ENCODE measurements at regions not wholly inside any gene's neighbourhood (a gene's known extent, or its start where the extent isn't known, plus 50 kb on each side); places are given as distances from the start of the nearest gene placed in this dataset.

DNA sequence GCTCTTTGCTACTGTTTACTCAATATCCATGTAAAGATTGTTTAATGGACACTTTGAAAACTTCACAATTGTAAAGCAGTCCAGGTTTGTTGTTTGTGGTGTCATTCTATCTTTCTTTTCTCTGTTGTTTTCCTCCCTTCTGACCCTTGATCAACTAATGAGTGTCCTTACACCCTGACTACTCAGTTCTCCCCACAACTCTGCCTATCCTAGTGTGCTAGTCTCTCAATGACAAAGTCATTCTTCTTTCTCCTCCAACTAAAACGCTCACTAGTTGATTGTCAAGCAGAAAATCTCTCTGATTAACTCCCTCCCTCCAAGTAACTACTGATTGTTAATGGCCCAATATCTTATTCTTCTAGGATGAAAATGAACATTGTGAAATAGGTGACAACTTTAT, 148.5 kb upstream of the FBXO33 start:
- H3K4me3 ChIP-seq (ENCODE audit: low read length), result no peak overlapping the region
- no peaks in the 10 kb centered on the region for H3K27me3 ChIP-seq (ENCODE audit: insufficient read depth, low read length)
- no peak overlapping the region for H3K27ac ChIP-seq (ENCODE audit: low read length)
- no peak overlapping the region for H3K9ac ChIP-seq (ENCODE audit: low read depth, low read length)
- no peaks in the 10 kb centered on the region for H3K9me3 ChIP-seq (ENCODE audit: insufficient read depth, low read depth, low read length)
- no peaks in the 10 kb centered on the region for H3K4me1 ChIP-seq (ENCODE audit: insufficient read depth, low read length)
- H3K36me3 ChIP-seq (ENCODE audit: insufficient read depth, low read depth, low read length), result no peaks in the 10 kb centered on the region

DNA sequence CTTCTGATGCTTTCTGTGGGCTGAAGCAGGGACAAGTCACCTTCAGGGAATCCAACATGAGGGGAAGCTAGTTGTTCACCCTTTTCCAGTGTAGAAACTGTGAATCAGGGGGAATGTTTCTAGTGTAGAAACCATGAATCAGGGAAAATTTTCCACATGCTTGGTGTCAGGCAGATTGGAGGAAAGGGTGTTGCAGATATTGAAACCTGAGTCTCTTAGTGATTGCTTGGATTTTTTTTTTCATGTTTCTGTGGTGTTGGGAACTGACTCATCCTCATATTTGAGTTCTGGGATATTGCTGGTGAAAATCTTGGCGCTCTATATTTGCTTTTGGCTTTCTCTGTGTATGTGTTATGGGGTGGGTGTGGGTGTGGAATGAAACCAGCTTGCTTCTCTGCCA, 144.5 kb upstream of the FBXO33 start:
- no peaks in the 10 kb centered on the region for H3K27me3 ChIP-seq (ENCODE audit: insufficient read depth, low read length)
- no peak overlapping the region for H3K27ac ChIP-seq (ENCODE audit: low read length)
- no peaks in the 10 kb centered on the region for H3K4me1 ChIP-seq (ENCODE audit: insufficient read depth, low read length)
- no peak overlapping the region for H3K9ac ChIP-seq (ENCODE audit: low read depth, low read length)
- H3K4me3 ChIP-seq (ENCODE audit: low read length), result no peak overlapping the region
- H3K9me3 ChIP-seq (ENCODE audit: insufficient read depth, low read depth, low read length), result no peaks in the 10 kb centered on the region; the same call in 1 of the 2 replicates
- no peaks in the 10 kb centered on the region for H3K36me3 ChIP-seq (ENCODE audit: insufficient read depth, low read depth, low read length)

DNA sequence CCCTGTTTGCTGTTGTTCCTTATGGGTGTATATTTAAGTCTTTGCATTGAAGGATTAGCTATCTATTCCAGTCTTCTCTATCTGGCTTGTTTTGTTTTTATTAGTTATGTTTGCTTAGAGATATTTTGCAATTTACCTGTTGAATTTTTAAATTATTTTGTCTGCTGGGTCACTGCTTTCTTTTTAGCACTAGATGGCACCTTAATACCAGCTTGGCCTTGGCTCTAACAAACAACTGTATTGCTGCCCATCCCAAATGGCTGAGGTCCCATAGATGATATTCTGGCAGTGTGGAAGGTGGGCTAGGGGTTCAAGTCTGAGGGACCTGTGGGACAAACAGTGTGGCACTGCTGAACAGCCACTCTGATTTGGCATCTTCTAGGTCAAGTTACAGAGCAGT, 144.0 kb upstream of the FBXO33 start:
- Histone ChIP-seq H3K9me3 (ENCODE audit: insufficient read depth, low read depth, low read length) (no peaks in the 10 kb centered on the region; the same call in 1 of the 2 replicates), H3K36me3 (ENCODE audit: insufficient read depth, low read depth, low read length) (no peaks in the 10 kb centered on the region), H3K4me3 (ENCODE audit: low read length) (no peak overlapping the region), H3K27ac (ENCODE audit: low read length) (no peak overlapping the region), H3K9ac (ENCODE audit: low read depth, low read length) (no peak overlapping the region), H3K4me1 (ENCODE audit: insufficient read depth, low read length) (no peaks in the 10 kb centered on the region), H3K27me3 (ENCODE audit: insufficient read depth, low read length) (no peaks in the 10 kb centered on the region)

DNA sequence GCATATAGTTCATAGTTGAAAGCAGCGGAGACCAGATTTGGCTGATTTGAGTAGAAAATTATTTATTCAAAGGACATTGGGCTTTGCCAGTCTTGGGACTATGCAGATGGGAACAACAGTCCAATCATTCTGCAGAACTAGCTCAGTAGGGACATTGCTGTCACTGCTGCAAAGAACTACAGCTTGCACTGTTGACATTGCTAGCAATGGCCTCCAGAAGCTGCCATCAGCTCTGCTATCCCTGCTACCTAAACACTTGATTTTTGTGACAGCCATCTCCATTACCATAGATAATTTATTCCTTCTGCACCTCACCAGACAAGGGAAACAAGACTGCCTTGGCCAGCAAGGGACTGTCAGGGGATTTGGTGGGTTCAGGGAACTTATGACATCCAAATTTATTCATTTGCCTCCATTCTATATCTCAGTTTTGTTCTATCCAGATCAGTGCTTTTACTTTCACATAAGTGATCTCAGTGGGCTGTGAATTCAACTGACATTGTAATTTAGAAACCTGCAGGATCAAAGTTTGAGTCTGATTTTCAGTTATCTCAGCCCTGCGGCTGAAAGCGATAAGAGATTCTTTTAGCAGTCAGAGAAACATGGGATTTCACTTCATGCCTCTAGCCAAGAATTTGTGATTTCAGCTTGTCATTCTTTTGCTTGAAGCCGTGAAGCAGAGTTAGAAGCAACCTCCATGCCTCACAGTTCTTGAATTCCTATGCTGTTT, 136.7 kb upstream of the FBXO33 start:
- no peak overlapping the region for H3K27ac ChIP-seq (ENCODE audit: low read length)
- no peaks in the 10 kb centered on the region for H3K4me1 ChIP-seq (ENCODE audit: insufficient read depth, low read length)
- H3K4me3 ChIP-seq (ENCODE audit: low read length), result no peak overlapping the region
- no peaks in the 10 kb centered on the region for H3K27me3 ChIP-seq (ENCODE audit: insufficient read depth, low read length)
- H3K9ac ChIP-seq (ENCODE audit: low read depth, low read length), result no peak overlapping the region
- H3K9me3 ChIP-seq (ENCODE audit: insufficient read depth, low read depth, low read length), result no peaks in the 10 kb centered on the region
- no peaks in the 10 kb centered on the region for H3K36me3 ChIP-seq (ENCODE audit: insufficient read depth, low read depth, low read length)

DNA sequence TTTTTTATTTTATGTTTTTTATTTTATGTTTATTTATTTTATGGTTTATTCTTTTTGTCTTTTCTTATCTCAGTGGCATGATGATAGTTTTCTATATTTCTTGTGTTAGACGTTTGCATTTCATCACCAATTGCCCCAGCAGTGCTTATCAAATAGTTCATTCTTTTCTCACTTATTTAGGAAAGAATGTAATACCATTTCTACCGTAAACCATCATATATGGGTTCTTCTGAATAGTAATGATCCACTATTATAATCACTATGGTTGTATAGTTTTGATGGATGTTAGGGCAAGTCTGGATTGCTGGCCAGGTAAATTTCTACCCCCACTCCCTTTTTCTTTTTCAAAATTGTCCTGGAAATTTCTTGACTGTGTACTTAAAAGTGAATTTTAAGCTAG, 134.6 kb upstream of the FBXO33 start:
- Histone ChIP-seq H3K27ac (ENCODE audit: low read length) (no peak overlapping the region), H3K4me3 (ENCODE audit: low read length) (no peak overlapping the region), H3K36me3 (ENCODE audit: insufficient read depth, low read depth, low read length) (no peaks in the 10 kb centered on the region), H3K9ac (ENCODE audit: low read depth, low read length) (no peak overlapping the region), H3K27me3 (ENCODE audit: insufficient read depth, low read length) (no peaks in the 10 kb centered on the region), H3K9me3 (ENCODE audit: insufficient read depth, low read depth, low read length) (no peaks in the 10 kb centered on the region), H3K4me1 (ENCODE audit: insufficient read depth, low read length) (no peaks in the 10 kb centered on the region)

DNA sequence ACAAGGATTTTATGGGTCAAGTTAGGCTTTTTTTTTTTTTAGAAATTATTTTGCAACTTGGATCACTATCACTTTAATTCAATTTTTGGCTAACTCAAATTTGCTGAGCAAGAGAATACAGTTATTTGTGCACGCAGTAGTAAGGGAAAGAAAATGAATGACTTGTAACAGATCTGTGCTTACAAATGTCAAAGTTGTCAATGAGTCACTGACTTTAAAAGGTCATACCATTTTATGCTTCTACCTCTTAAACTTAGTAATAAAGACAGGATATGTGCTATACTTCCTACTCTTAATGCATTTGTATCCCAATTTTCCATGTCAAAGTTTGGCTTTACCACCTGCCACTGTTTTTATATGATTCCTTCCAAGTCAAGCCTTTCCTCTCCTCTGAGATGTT, 131.1 kb upstream of the FBXO33 start:
- no peaks in the 10 kb centered on the region for H3K4me1 ChIP-seq (ENCODE audit: insufficient read depth, low read length)

DNA sequence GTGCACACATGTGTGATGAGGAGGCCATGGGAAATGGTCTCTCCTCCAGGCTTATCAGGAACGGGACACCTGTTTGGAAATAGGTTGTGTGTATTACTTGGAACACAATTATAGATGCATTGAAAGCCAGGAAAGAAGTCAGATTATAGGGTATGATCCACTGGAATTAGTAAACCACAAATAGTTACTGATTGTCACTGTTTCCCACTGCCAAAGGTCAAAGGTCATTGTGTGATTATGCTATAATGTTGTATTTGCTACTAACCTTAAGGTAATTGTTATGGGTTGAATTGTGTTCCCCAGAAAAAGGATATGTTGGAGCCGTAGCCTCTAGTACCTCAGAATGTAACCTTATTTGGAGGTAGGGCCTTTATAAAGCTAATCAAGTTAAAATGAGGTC, 129.9 kb upstream of the FBXO33 start:
- no peaks in the 10 kb centered on the region for H3K36me3 ChIP-seq (ENCODE audit: insufficient read depth, low read depth, low read length)
- H3K9ac ChIP-seq (ENCODE audit: low read depth, low read length), result no peak overlapping the region
- H3K9me3 ChIP-seq (ENCODE audit: insufficient read depth, low read depth, low read length), result peaks cover 17% of the 10 kb centered on the region
- no peaks in the 10 kb centered on the region for H3K4me1 ChIP-seq (ENCODE audit: insufficient read depth, low read length)
- no peak overlapping the region for H3K27ac ChIP-seq (ENCODE audit: low read length)
- H3K27me3 ChIP-seq (ENCODE audit: insufficient read depth, low read length), result no peaks in the 10 kb centered on the region
- no peak overlapping the region for H3K4me3 ChIP-seq (ENCODE audit: low read length)

More for the DNA sequence above, 131.1 kb upstream of the FBXO33 start:
- Histone ChIP-seq H3K9me3 (ENCODE audit: insufficient read depth, low read depth, low read length) (peaks cover 12% of the 10 kb centered on the region; the same call in 1 of the 2 replicates), H3K27me3 (ENCODE audit: insufficient read depth, low read length) (no peaks in the 10 kb centered on the region), H3K27ac (ENCODE audit: low read length) (no peak overlapping the region), H3K36me3 (ENCODE audit: insufficient read depth, low read depth, low read length) (no peaks in the 10 kb centered on the region), H3K4me3 (ENCODE audit: low read length) (no peak overlapping the region), H3K9ac (ENCODE audit: low read depth, low read length) (no peak overlapping the region)

DNA sequence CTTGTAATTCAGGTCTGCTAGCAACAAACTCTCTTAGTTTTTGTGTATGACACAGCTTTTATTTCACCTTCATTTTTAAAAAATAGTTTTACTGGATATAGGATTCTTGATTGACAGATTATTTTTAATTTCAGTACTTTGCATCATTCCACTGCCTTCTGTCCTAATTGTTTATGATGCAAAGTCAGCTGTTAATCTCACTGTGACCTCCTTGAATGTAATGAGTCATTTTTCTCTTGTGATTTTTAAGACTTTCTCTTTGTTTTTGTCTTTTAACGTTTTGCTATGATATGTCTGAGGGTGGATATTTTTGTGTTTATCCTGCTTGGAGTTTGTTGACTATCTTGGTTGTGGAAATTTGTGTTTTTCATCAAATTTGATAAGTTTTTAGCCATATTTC, 126.3 kb upstream of the FBXO33 start:
- Histone ChIP-seq H3K27ac (ENCODE audit: low read length) (no peak overlapping the region), H3K9me3 (ENCODE audit: insufficient read depth, low read depth, low read length) (peaks cover 17% of the 10 kb centered on the region), H3K27me3 (ENCODE audit: insufficient read depth, low read length) (no peaks in the 10 kb centered on the region), H3K9ac (ENCODE audit: low read depth, low read length) (no peak overlapping the region), H3K4me3 (ENCODE audit: low read length) (no peak overlapping the region), H3K36me3 (ENCODE audit: insufficient read depth, low read depth, low read length) (no peaks in the 10 kb centered on the region), H3K4me1 (ENCODE audit: insufficient read depth, low read length) (no peaks in the 10 kb centered on the region)

DNA sequence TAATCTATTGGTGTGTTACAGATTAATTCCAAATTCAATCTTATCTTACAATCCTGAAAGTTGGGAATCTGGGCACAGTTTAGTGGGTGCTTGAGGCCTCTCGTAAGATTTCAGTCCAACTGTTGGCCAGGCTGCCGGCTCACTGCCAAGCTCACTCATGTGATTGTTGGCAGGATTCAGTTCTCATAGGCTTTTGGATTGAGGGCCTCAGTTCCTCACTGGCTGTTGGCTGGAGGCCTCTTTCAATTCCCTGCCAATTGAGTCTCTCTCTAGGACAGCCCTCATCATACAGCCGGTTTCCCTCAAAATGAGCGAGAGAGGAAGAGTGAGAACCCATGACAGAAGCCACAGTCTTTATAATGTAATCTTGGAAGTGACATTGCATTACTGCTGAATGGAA, 123.5 kb upstream of the FBXO33 start:
- Histone ChIP-seq H3K9ac (ENCODE audit: low read depth, low read length) (no peak overlapping the region), H3K9me3 (ENCODE audit: insufficient read depth, low read depth, low read length) (peaks cover 17% of the 10 kb centered on the region), H3K27ac (ENCODE audit: low read length) (no peak overlapping the region), H3K36me3 (ENCODE audit: insufficient read depth, low read depth, low read length) (no peaks in the 10 kb centered on the region), H3K4me1 (ENCODE audit: insufficient read depth, low read length) (no peaks in the 10 kb centered on the region), H3K4me3 (ENCODE audit: low read length) (no peak overlapping the region), H3K27me3 (ENCODE audit: insufficient read depth, low read length) (no peaks in the 10 kb centered on the region)

DNA sequence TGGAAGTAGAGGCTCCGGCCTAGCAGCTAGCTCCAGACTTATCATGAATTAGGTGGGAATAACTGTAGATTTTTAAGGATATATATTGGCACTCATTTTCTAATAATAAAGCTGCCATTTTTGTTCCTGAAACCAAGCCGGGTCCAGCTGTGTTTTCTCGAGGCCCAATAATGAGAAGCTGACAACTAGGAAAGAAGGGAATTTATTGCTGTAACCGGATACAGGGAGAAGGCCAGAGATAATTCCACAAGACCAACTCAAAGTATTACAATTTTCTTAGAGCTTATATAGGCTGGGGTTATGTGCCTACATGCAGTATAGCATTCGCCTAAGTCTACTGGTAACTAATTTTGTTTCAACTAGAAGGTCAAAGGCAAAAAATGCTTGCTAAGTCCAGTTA, 122.3 kb upstream of the FBXO33 start:
- no peaks in the 10 kb centered on the region for H3K36me3 ChIP-seq (ENCODE audit: insufficient read depth, low read depth, low read length)
- H3K4me1 ChIP-seq (ENCODE audit: insufficient read depth, low read length), result no peaks in the 10 kb centered on the region
- no peaks in the 10 kb centered on the region for H3K27me3 ChIP-seq (ENCODE audit: insufficient read depth, low read length)
- H3K9me3 ChIP-seq (ENCODE audit: insufficient read depth, low read depth, low read length), result peaks cover 12% of the 10 kb centered on the region
- no peak overlapping the region for H3K4me3 ChIP-seq (ENCODE audit: low read length)
- no peak overlapping the region for H3K9ac ChIP-seq (ENCODE audit: low read depth, low read length)
- H3K27ac ChIP-seq (ENCODE audit: low read length), result no peak overlapping the region

DNA sequence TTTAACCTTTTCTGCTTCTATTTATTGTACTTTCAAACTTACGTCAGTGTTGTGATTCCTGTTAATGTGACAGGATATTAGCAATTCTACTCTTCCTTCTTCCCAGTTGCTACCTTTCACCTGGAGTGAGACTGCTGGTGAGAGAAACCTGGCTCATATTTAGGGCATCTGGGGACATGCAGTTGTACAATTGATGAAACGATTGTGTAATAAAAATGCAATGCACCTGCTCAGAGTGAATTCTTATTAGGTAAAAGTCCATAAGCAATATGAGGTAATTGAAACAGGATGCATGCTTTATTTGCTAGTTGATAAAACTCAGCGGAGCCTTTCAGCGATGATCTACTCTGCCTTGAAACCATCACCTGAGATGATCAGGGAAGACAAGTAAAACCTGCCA, 116.1 kb upstream of the FBXO33 start:
- Histone ChIP-seq H3K36me3 (ENCODE audit: insufficient read depth, low read depth, low read length) (no peaks in the 10 kb centered on the region), H3K27me3 (ENCODE audit: insufficient read depth, low read length) (no peaks in the 10 kb centered on the region), H3K4me3 (ENCODE audit: low read length) (no peak overlapping the region), H3K9me3 (ENCODE audit: insufficient read depth, low read depth, low read length) (no peaks in the 10 kb centered on the region), H3K27ac (ENCODE audit: low read length) (no peak overlapping the region), H3K9ac (ENCODE audit: low read depth, low read length) (no peak overlapping the region), H3K4me1 (ENCODE audit: insufficient read depth, low read length) (no peaks in the 10 kb centered on the region)

DNA sequence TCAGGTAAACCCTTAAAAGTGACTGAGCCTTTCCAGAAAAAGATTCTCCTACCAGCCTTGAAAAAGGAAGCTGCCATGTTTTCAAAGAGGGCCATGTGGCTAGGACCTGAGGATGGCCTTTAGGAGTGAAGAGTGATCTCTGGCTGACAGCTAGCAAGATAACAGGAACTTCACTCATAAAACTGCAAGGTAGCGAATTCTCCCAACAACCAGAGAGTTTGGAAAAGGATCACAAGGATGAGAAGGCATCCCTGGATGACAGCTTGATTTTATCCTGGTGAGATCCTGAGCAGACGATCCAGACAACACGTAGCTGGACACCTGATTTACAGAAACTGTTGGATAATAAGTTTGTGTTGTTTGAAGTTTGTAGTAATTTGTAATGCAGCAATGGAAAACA, 115.6 kb upstream of the FBXO33 start:
- Histone ChIP-seq H3K4me3 (ENCODE audit: low read length) (no peak overlapping the region), H3K9me3 (ENCODE audit: insufficient read depth, low read depth, low read length) (no peaks in the 10 kb centered on the region), H3K36me3 (ENCODE audit: insufficient read depth, low read depth, low read length) (no peaks in the 10 kb centered on the region), H3K27me3 (ENCODE audit: insufficient read depth, low read length) (no peaks in the 10 kb centered on the region), H3K27ac (ENCODE audit: low read length) (no peak overlapping the region), H3K4me1 (ENCODE audit: insufficient read depth, low read length) (no peaks in the 10 kb centered on the region), H3K9ac (ENCODE audit: low read depth, low read length) (no peak overlapping the region)
